ENCODE measurements at regions not wholly inside any gene's neighbourhood (a gene's known extent, or its start where the extent isn't known, plus 50 kb on each side); places are given as distances from the start of the nearest gene placed in this dataset.

DNA sequence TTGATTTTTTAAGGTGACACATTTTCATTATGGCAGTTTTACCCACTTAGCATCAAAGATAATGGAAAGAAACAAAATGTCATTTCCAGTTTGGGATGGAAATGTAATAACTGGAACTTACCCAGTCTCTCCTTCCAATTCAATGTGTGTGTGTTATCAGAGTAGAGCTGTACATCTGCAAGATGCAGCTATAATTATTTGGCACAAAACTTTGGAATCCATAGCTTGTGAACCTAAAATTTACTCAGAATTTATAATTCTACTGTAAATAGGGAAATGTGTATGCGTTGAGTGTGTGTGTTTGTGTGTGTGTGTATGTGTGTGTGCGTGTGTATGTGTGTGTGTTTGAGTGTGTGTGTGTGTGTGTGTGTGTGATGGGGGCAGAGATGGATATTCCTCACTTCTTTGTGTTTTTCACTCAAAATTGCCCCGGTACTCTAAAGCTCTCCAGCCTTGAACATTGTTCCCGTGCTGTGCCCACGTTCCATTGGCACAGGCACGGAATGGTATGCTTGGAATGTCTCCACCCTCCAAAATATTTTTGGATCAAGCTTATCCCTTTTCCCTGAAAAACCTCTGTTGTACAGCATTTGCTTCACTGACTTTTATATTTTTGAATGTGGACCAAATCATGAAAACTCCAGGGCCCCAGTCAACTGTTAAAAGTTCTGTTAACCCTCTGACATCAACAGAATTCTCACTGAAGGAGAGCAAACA lies 150.2 kb upstream of the BMP4 start:
- H3K27ac Mint-ChIP-seq: no peak overlapping the region
- Histone ChIP-seq H3K9ac (ENCODE audit: extremely low read depth, low read length, poor library complexity, severe bottlenecking) (no peak overlapping the region), H3K4me3 (ENCODE audit: low read length) (no peak overlapping the region), H3K27me3 (ENCODE audit: control insufficient read depth, insufficient read depth, low read length, poor library complexity, severe bottlenecking) (no peaks in the 10 kb centered on the region), H3K9me3 (ENCODE audit: control insufficient read depth, low read length) (no peaks in the 10 kb centered on the region), H3K36me3 (ENCODE audit: control insufficient read depth, insufficient read depth, low read length) (no peaks in the 10 kb centered on the region), H3K27ac (ENCODE audit: low read depth, low read length) (no peak overlapping the region), H3K4me1 (ENCODE audit: control insufficient read depth, insufficient read depth, low read length) (no peaks in the 10 kb centered on the region)
- TF ChIP-seq, protein P1, sequence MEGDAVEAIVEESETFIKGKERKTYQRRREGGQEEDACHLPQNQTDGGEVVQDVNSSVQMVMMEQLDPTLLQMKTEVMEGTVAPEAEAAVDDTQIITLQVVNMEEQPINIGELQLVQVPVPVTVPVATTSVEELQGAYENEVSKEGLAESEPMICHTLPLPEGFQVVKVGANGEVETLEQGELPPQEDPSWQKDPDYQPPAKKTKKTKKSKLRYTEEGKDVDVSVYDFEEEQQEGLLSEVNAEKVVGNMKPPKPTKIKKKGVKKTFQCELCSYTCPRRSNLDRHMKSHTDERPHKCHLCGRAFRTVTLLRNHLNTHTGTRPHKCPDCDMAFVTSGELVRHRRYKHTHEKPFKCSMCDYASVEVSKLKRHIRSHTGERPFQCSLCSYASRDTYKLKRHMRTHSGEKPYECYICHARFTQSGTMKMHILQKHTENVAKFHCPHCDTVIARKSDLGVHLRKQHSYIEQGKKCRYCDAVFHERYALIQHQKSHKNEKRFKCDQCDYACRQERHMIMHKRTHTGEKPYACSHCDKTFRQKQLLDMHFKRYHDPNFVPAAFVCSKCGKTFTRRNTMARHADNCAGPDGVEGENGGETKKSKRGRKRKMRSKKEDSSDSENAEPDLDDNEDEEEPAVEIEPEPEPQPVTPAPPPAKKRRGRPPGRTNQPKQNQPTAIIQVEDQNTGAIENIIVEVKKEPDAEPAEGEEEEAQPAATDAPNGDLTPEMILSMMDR (conservative IDR thresholded peaks at IDR 0.05): no peak
- H3K9me3 Mint-ChIP-seq: no peaks in the 10 kb centered on the region
- H3K4me3 Mint-ChIP-seq: no peak overlapping the region
- H3K4me1 Mint-ChIP-seq: no peaks in the 10 kb centered on the region
- 86 to 98% methylated on average over 5 to 6 of the region's 6 CpGs for WGBS, 2 experiments (ENCODE audit: insufficient coverage in 1 of 2, insufficient read length in 1 of 2)
- no peaks in the 10 kb centered on the region for H3K27me3 Mint-ChIP-seq (ENCODE audit: insufficient read depth)
- no peak for DNase-seq
- no peaks in the 10 kb centered on the region for H3K36me3 Mint-ChIP-seq (ENCODE audit: low read depth)

DNA sequence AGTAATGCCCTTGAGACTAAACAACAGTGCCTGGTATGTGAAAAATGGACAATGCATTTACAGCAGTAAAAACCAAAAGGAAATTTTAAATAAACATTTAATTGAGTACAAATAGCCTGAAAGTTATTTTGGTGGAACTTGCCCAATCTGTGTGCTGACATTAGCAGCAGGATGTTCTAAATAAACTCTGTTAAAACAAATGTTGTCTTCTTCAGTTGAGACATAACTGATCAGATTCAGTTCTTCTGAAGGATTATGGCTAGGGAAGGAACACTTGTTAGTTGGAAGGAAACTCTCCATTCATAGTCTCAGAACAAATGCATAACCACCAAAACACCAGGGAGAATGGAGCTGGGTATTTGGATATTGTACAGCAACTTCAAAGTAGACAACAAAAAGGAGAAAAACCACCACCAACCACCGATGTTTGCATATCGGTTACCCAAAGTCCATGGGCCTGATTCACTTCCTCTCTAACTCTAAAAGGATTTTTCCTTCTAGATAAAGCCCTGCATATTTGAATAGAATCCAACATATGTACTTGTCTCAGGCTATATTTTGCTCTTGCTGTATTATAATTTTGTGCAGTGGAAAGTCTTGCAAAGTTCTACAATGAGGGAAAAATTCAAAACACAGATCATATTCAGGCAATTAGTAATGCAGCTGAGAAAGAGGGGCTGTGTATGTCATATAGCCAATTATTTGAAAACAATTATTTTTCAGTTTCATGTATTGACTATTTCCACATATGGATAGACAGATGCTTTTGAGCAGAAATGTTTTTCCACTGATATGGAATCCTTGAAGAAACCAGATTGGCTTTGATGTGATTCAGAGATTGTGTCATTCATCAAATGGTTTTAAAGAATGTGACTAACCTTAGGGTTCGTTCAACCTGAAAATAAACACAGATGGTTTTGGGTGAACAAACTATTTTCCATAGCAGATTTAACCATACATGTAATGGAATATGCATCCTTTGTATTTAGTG lies 152.2 kb upstream of the BMP4 start:
- 88% methylated on average over 3 of the region's 3 CpGs; no CpG with 5 or more reads in 1 of the 2 experiments for WGBS, 2 experiments (ENCODE audit: insufficient coverage in 1 of 2, insufficient read length in 1 of 2)
- no peaks in the 10 kb centered on the region for H3K27me3 Mint-ChIP-seq (ENCODE audit: insufficient read depth)

DNA sequence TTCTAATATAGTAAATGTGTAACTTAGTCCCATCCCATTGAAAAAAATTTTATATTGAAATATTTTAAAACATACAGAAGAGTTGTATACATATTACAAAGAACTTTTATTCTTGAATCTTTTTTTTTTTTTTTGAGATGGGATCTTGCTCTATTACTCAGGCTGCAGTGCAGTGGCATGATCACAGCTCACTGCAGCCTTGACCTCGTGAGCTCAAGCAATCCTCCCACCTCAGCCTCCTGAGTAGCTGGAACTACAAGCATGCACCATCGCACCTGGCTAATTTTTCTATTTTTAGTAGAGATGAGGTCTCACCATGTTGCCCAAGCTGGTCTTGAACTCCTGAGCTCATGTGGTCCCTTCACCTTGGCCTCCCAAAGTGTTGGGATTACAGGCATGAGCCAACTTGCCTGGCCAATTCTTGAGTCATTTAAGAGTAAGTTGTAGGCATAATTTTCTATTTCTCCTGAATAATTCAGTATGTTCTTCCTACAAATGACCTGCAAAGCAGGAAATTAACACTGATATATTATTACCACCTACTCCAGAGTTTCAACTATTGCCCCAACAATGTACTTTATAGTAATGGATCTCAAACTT lies 153.0 kb upstream of the BMP4 start:
- H3K27ac Mint-ChIP-seq: no peak overlapping the region
- H3K4me3 Mint-ChIP-seq: no peak overlapping the region
- no peak overlapping the region for H3K9ac ChIP-seq (ENCODE audit: extremely low read depth, low read length, poor library complexity, severe bottlenecking)
- TF ChIP-seq, protein P1 (conservative IDR thresholded peaks at IDR 0.05): no peak
- H3K4me3 ChIP-seq (ENCODE audit: low read length): no peak overlapping the region
- H3K27me3 ChIP-seq (ENCODE audit: control insufficient read depth, insufficient read depth, low read length, poor library complexity, severe bottlenecking): no peaks in the 10 kb centered on the region
- H3K36me3 ChIP-seq (ENCODE audit: control insufficient read depth, insufficient read depth, low read length): no peaks in the 10 kb centered on the region
- H3K27me3 Mint-ChIP-seq (ENCODE audit: insufficient read depth): no peaks in the 10 kb centered on the region
- H3K9me3 Mint-ChIP-seq: peaks cover 3% of the 10 kb centered on the region
- no peaks in the 10 kb centered on the region for H3K36me3 Mint-ChIP-seq (ENCODE audit: low read depth)
- WGBS, 2 experiments (ENCODE audit: insufficient coverage in 1 of 2, insufficient read length in 1 of 2): 88 to 96% methylated on average over 2 of the region's 2 CpGs
- DNase-seq: no peak
- peaks cover 5% of the 10 kb centered on the region for H3K4me1 Mint-ChIP-seq
- no peaks in the 10 kb centered on the region for H3K4me1 ChIP-seq (ENCODE audit: control insufficient read depth, insufficient read depth, low read length)
- no peaks in the 10 kb centered on the region for H3K9me3 ChIP-seq (ENCODE audit: control insufficient read depth, low read length)
- H3K27ac ChIP-seq (ENCODE audit: low read depth, low read length): no peak overlapping the region

More for the DNA sequence above, 152.2 kb upstream of the BMP4 start:
- DNase-seq: no peak
- no peak overlapping the region for H3K27ac ChIP-seq (ENCODE audit: low read depth, low read length)
- H3K4me3 ChIP-seq (ENCODE audit: low read length): no peak overlapping the region
- H3K36me3 ChIP-seq (ENCODE audit: control insufficient read depth, insufficient read depth, low read length): no peaks in the 10 kb centered on the region
- no peak overlapping the region for H3K9ac ChIP-seq (ENCODE audit: extremely low read depth, low read length, poor library complexity, severe bottlenecking)
- no peak overlapping the region for H3K4me3 Mint-ChIP-seq
- TF ChIP-seq, protein P1 (conservative IDR thresholded peaks at IDR 0.05): no peak
- no peaks in the 10 kb centered on the region for H3K9me3 ChIP-seq (ENCODE audit: control insufficient read depth, low read length)
- H3K27me3 ChIP-seq (ENCODE audit: control insufficient read depth, insufficient read depth, low read length, poor library complexity, severe bottlenecking): no peaks in the 10 kb centered on the region
- H3K27ac Mint-ChIP-seq: no peak overlapping the region
- H3K4me1 ChIP-seq (ENCODE audit: control insufficient read depth, insufficient read depth, low read length): no peaks in the 10 kb centered on the region
- no peaks in the 10 kb centered on the region for H3K4me1 Mint-ChIP-seq
- no peaks in the 10 kb centered on the region for H3K36me3 Mint-ChIP-seq (ENCODE audit: low read depth)
- peaks cover 3% of the 10 kb centered on the region for H3K9me3 Mint-ChIP-seq

Measured in endodermal cell (in vitro differentiated cells).